Vagina (tissue), 2 donors: ENCODE measurements at regions not wholly inside any gene's neighbourhood (a gene's known extent, or its start where the extent isn't known, plus 50 kb on each side); places are given as distances from the start of the nearest gene placed in this dataset.

Source experiments
- POLR2A ChIP-seq, 2 donors: fragments of 450-650 bp; IDR thresholded peaks; one replicate each; pipeline ENCODE4 v1.6.1; 2017; ENCODE audit warnings: antibody characterized with exemption in 2 of 2, mild to moderate bottlenecking in 2 of 2, moderate library complexity in 2 of 2
- POLR2AphosphoS5 ChIP-seq, 2 donors: sonication (generic); formaldehyde crosslinking; IDR thresholded peaks; one replicate each; pipeline ENCODE4 v1.9.0; 2017; ENCODE audit warnings: antibody characterized with exemption in 2 of 2, mild to moderate bottlenecking in 2 of 2, low read depth in 1 of 2; ENCODE audit not compliant: insufficient read depth in 1 of 2

DNA sequence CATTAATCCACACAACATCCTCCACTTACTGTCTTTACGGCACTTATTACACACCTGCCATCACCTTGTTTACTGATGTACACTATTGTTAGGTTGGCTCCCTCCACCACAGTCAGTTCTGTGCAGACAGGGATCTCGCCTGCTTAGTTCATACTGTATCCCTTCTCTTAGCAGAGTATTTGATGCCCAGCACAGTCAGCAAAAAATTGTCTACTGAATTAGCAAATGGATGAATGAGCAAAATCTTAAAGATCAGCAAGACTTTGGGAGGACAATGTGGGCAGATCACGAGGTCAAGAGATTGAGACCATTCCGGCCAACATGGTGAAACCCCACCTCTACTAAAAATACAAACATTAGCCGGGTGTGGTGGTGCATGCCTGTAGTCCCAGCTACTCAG is 109.8 kb upstream of the ATXN1 start:
- no peak for TF ChIP-seq POLR2A (IDR thresholded peaks at IDR 0.05)
- no peak for TF ChIP-seq POLR2AphosphoS5 (IDR thresholded peaks at IDR 0.05; ENCODE audit: insufficient read depth in 1 of 2, low read depth in 1 of 2)
